ENCODE measurements at regions not wholly inside any gene's neighbourhood (a gene's known extent, or its start where the extent isn't known, plus 50 kb on each side); places are given as distances from the start of the nearest gene placed in this dataset.
"Not testable (repeated sequence)": the region's sequence is repeated elsewhere in the genome, so short reads cannot be mapped to it uniquely, and the experiment has no call there.

DNA sequence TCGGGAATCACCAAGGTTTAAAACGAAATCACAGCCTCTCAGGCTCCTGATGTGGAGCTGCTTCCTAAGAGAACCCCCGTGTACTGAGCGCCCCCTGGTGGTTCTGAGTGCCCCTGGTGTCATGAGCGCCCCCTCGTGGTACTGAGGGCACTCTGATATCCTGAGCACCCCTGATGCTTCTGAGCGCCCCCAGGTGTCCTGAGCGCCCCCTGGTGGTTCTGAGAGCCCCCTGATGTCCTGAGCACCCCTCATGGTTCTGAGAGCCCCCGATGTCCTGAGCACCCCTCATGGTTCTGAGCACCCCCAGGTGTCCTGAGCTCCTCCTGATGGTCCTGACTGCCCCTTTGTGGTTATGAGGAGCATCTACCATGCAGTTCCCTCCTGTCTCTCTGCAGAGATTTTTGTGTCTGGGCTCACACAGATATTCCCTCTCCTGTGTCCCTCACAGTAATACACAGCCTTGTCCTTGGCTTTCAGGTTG is 1092.1 kb downstream of the TMEM121 start:
- not testable (repeated sequence) for DNase-seq

DNA sequence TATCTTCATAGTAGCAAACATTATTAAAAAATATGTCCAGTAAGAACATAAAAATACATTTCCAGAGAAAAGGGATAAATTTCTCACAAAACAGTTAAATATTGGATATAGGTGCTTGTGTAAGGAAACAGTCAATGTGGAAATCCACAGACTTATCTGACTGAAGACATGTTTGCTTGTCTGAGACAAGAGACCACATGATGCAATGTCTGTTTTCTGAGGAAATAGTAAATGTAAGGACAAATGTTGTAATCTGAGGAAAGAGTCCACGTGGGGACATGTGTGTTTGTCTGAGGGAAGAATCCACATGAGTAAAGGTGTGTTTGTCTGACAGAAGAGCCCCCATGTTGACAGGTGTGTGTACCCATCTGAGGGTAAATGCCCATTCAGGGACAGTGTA is 1093.2 kb downstream of the TMEM121 start:
- no peak for DNase-seq

DNA sequence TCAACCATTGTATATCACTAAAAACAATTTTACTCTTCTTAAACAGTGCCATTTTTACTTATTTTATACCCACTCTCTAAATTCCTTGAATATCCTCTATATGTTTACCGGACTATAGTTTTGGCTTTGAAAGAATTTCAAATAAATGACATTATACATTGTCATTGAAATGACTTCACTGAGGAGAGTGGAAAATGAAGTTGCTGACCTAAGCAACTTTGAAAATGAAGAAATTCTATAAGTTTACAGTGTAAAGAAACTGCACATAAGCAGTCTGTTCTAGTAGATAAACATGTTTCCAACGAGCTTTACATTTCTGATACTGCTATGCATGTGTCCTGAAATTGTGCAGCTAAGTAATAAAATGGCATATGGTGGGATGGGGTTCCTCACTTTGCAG is 1094.0 kb downstream of the TMEM121 start:
- DNase-seq, result no peak

DNA sequence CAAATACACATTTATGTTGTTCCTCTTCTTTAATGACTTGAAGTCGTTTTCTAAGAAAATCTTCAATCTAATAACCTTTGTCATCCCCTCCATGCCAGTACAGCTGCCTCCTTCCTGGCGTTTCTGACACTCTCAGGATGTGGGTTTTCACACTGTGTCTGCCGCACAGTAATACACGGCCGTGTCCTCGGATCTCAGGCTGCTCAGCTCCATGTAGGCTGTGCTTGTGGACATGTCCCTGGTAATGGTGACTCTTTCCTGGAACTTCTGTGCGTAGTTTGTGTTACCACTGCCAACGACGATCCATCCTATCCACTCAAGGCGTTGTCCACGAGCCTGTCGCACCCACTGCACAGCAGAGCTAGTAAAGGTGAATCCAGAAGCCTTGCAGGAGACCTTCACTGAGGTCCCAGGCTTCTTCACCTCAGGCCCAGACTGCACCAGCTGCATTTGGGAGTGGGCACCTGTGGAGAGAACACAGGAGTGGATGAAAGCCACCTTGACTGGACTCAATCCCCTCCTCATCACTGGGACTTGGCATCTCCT is 1095.9 kb downstream of the TMEM121 start:
- no peak for DNase-seq

DNA sequence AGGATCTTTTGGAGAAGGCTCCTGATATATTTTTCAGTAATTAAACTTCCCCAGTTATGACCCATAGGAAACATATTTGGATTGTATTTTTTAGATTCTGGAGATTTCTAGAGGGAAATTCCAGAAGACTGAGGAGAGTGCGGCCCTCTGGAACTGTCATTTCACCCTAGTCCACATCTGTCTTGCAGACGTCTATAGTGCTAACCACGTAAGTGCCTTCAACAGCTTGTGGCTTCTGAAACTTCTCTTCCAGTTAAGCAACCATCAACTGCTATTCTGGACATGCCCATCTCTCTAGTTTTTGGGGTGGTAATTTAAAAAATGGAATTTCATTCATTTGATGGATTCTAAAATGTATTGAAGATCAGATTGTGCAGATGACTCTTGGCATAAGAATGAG is 1098.8 kb downstream of the TMEM121 start:
- DNase-seq, result no peak

DNA sequence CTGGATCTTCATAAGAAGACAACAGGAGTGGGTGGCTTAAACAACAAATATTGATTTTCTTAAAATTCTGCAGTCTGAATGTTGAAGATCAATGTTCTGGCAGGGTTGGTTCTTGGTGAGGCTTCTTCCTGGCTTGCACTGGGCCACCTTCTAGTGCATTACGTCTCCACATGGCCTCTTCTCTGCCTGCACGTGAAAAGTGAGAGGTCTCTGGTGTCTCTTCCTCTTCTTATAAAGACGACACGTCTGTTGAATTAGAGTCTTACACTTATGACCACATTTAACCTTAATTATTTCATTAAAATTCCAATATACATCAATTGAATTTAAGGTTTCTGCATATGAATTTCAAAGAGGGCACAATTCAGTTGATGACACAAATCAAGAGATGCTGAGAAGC is 1100.1 kb downstream of the TMEM121 start:
- not testable (repeated sequence) for DNase-seq

DNA sequence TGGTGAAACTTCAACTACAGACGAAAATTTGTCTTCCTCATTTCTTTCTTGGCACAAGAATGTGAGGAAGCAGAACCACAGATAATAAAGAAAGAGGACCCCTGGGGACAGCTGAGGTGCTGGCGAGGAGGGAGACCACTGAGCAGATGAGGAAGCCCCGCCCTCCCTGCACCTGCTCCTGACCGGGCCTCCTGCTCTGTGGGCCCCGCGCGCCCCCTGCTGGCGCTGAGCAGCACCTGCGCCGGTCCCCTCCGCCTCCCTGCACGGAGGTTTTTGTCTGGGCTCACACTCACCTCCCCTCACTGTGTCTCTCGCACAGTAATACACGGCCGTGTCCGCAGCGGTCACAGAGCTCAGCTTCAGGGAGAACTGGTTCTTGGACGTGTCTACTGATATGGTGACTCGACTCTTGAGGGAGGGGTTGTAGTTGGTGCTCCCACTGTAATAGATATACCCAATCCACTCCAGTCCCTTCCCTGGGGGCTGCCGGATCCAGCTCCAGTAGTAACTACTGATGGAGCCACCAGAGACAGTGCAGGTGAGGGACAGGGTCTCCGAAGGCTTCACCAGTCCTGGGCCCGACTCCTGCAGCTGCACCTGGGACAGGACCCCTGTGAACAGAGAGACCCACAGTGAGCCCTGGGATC is 1100.7 kb downstream of the TMEM121 start:
- not testable (repeated sequence) for DNase-seq

DNA sequence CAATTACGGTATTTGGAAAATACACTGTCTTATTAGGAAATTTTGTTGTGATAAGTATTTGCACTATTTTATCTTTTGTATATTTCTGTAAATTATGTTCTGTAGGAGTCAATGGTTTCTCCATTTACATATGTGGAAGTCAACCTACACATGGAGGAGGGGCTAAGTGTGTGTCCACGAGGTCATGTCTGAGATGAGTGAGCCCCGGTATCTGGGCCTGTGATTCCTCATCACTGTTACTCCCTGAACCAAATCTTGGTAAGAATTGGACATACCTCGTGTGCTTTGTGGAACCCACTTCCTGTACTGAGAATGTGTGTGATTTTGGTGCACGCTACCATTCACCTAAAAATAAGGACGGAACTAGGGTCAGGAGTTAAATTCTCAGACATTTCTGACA is 1105.5 kb downstream of the TMEM121 start:
- no peak for DNase-seq

DNA sequence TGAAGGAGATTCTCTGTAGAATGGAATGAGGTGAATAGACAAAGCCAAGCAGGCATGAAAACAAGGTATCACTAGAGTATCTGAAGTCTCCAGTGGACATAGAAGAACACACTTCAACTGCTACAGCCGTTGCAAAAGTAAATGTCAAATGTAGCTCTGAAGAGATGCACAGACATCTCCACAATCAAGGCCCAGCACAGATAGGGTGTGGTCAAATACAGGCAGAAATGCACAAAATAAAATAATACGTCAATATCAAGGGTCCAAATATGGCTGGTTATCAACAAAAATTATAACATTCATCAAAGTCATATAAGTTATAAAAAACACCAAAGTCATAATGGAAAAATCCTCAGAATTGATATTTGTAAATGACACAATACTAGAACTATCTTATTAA is 1107.3 kb downstream of the TMEM121 start:
- no peak for DNase-seq

DNA sequence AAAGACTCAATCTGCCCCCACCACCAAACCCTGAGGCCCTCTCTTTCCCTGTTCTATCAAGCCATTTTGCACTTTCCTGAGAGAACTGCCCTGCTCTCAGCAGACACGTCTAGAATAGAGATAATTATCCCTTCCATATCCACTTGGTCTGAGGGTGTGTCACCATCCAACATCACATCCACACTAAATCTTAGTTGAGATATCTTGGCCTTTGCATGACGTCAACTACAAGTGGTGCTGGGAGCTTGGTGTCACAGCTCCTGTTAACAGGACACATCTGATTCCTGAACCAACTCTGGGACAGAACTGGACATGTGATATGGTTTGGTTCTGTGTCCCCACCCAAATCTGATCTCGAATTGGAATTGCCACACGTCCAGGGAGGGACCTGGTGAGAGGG is 1109.2 kb downstream of the TMEM121 start:
- DNase-seq, result no peak

DNA sequence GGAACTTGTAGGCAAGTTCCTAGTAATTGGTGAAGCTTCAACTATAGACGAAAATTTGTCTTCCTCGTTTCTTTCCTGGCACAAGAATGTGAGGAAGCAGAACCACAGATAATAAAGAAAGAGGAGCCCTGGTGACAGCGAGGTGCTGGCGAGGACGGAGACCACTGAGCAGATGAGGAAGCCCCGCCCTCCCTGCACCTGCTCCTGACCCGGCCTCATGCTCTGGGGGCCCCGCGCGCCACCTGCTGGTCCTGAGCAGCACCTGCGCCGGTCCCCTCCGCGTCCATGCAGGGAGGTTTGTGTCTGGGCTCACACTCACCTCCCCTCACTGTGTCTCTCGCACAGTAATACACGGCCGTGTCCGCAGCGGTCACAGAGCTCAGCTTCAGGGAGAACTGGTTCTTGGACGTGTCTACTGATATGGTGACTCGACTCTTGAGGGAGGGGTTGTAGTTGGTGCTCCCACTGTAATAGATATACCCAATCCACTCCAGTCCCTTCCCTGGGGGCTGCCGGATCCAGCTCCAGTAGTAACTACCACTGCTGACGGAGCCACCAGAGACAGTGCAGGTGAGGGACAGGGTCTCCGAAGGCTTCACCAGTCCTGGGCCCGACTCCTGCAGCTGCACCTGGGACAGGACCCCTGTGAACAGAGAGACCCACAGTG is 1112.5 kb downstream of the TMEM121 start:
- DNase-seq, result not testable (repeated sequence)

DNA sequence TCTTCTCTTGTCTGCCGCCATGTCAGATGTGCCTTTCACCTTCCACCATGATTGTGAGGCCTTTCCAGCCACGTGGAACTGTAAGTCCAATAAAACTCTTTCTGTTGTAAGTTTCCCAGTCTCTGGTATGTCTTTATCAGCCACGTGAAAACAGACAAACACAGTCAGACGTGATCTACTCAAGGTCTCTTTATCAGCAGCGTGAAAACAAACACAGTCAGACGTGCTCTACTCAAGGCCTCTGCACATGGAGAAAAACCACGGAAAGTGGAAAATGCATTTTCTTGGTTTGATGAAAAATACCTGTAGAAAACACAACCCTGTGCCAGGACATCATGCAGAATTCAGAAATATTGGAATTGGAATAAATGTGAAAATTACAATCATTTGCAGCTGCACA is 1115.7 kb downstream of the TMEM121 start:
- no peak for DNase-seq

DNA sequence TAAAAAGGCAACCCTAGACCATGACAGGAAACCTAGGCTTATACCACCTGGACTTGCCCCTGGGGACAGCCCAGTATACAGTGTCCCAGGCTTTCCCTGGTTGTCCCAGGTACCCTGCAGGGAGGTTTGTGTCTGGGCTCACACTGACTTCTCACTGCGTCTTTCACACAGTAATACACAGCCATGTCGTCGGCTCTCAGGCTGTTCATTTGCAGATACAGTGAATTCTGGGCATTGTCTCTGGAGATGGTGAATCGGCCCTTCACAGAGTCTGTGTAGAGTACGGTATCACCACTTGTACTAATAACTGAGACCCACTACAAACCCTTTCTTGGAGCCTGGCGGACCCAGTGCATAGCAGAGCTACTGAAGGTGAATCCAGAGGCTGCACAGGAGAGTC is 1116.6 kb downstream of the TMEM121 start:
- not testable (repeated sequence) for DNase-seq

DNA sequence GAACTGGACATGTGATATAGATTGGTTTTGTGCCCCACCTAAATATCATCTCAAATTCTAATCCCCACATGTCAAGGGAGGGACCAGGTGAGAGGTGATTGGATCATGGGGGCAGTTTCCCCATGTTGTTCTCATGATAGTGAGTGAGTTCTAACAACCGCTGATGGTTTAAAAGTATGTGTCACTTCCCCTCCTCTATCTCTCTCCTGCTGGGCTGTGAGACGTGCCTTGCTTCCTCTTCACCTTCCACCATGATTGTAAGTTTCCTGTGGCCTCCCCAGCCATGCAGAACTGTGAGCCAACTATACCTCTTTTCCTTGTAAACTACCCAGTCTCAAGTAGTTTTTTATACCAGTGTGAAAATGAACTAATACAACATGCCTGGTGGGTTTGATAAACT is 1122.5 kb downstream of the TMEM121 start:
- DNase-seq, result not testable (repeated sequence)

DNA sequence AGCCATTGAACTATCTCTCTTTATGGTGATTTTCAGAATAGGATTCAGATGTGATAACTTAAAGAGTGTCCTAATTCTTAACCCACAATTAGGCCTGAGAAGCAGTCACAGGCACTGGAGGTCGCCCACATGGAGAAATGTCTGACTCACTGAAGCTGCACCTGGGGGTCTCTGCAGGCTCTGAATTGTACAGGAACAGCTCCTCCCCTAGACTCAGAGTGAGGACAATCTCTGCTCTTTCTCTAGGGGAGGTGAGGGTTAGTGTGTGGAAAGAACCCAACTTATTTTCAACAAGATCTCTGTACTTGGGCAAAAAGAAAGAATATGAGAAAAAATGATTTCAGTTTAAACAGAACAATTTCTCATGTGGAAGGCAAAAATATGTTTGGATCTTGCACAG is 1124.6 kb downstream of the TMEM121 start:
- DNase-seq, result no peak

DNA sequence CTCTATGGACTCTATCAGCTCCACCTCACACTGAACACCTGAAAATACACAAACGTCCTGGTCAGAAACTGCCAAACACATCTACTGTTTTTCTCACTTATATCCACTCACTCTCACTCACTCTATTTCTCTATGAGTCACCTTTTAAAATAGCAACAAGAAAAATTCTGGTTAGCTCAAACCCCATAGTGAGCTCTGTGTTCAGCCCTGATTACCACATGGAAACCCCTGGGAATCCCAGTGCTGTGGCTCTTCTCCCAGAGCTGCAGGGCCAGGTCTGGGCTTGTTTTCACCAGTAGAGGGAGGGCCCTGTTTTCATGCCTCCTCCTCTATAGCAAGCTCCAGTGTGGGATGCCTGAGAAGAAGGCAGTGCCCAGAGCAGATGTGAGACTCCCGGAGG is 1126.1 kb downstream of the TMEM121 start:
- no peak for DNase-seq

DNA sequence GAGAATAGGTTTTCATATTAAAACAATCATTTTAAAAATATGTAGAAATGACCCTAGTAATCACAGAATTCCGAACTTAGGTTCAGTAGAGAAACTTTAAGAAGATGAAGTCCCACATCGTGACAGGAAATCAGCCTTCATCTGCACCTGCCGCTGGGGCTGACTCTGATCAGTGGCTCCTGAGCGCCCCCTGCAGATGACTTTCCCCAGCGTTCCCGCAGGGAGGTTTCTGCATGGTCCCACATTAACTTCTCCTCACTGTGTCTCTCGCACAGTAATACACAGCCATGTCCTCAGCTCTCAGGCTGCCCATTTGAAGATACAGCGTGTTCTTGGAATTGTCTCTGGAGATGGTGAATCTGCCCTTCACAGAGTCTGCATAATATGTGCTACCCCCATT is 1131.1 kb downstream of the TMEM121 start:
- no peak for DNase-seq

DNA sequence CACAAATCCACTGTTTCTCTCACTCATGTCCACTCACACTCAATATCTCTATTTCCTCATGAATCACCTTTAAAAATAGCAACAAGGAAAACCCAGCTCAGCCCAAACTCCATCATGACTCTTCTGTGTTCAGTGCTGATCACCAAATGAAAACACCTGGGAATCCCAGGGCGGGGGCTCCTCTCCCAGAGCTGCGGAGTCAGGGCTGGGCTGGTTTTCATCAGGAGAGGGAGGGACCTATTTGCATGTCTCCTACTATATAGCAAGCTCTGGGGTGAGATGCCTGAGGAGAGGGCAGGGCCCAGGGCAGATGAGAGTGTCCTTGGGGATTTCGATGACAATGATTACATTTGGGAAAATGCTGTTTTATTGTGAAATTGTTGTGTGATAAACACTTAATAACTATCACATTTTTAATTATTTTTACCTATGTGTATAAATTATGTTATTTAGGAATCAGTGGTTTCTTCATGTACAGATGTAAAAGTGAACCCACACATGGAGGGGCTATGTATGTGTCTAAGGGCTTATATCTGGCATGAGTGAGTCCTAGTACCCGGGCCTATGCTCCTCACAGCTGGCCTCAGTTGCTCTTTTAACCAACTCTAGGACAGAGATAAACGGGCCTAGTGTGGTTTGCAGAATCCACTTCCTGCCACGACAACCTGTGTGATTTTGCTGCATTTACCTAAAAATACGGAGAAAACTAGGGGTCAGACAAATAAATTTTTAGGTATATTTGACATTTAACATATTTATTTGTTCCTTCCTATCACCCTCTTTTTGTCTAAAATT is 1131.9 kb downstream of the TMEM121 start:
- DNase-seq, result not testable (repeated sequence)

DNA sequence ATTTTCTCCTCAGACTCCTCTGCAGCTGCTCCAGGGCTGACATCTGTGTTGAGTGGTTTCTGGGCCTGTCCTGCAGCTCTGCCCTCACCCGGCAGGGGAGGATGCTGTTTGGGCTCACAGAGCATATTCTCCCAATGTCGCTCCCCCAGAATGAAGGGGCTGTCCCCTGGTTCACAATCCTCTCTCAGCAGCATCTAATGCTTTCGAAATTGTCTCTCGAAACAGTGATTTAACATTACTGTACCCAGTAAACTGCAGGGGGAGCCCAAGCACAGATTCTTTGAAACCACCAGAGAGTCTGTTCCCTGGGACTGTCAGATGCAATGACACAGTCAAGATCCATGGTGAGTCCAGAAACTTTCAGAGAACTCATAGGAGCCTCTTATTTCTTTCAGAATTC is 1135.2 kb downstream of the TMEM121 start:
- DNase-seq, result not testable (repeated sequence)

DNA sequence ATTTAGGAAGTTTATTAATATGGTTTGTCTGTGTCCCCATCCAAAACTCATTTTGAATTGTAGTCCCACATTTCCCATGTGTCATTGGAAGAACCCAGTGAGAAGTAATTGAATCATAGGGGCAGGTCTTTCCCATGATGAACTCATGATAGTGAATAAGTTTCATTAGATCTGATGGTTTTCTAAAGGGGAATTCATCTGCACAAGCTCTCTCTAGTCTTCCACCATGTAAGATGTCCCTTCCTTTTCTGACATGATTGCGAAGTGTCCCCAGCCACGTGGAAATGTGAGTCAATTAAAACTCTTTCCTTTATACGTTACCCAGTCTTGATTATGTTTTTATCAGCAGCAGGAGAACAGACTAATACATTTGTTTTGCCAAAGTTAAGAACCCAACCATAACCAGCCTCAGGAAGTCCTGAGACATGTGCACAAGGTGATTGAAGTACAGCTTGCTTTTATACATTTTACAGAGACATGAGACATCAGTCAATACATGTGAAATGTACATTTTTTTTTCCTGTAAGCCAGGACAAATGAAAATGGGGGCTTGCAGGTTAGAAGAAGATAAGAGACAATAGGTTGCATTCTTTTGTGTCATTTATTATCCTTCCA is 1136.7 kb downstream of the TMEM121 start:
- DNase-seq, result no peak

DNA sequence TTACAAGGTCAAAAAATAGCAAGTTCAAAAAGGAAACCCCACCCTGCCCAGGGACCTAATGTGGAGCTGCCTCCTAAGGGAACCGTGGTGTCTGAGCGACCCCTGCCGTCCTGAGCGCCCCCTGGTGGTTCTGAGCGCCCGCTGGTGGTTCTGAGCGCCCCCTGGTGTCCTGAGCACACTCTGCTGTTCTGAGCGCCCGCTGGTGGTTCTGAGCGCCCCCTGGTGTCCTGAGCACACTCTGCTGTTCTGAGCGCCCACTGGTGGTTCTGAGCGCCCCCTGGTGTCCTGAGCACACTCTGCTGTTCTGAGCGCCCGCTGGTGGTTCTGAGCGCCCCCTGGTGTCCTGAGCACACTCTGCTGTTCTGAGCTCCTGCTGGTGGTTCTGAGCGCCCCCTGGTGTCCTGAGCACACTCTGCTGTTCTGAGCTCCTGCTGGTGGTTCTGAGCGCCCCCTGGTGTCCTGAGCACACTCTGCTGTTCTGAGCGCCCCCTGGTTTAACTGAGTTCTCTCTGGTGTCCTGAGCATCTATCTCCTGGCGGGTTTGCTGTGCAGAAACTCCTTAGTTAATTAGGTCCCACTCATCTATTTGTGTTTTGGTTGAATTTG is 1137.5 kb downstream of the TMEM121 start:
- not testable (repeated sequence) for DNase-seq

DNA sequence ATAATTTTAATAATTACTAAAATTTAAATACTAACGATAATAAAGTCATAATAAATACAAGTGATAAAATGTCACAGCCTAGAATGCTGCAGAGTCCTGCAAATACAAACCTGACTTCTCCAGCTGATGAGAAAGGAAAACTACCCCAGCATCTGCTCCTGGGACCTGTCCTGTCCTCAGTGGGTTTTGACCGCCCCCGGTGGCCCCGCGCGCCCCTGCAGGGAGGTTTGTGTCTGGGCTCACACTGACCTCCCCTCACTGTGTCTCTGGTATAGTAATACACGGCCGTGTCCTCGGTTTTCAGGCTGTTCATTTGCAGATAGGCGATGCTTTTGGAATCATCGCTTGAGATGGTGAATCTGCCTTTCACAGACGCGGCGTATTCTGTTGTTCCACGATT is 1139.4 kb downstream of the TMEM121 start:
- DNase-seq, result no peak

DNA sequence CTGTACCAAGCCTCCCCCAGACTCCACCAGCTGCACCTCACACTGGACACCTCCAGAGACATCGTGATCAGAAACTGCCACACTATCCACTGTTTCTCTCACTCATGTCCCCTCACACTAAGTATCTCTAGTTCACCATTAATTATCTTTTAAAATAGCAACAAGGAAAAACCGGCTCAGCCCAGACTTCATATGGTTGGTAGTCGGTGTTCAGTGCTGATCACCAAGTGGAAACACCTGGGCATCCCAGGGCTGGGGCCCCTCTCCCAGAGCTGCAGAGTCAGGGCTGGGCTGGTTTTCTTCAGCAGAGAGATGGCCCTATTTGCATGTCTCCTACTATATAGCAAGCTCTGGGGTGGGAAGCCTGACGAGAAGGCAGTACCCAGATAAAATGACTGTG is 1140.0 kb downstream of the TMEM121 start:
- DNase-seq, result no peak
